ENCODE measurements at regions not wholly inside any gene's neighbourhood (a gene's known extent, or its start where the extent isn't known, plus 50 kb on each side); places are given as distances from the start of the nearest gene placed in this dataset.
"Not testable (repeated sequence)": the region's sequence is repeated elsewhere in the genome, so short reads cannot be mapped to it uniquely, and the experiment has no call there.

- DNase-seq (ENCODE audit: low read depth): no peak
- no peak overlapping the region for H3K4me3 ChIP-seq (ENCODE audit: control insufficient read depth, low read depth, low read length)
- no peak for TF ChIP-seq CTCF (IDR thresholded peaks at IDR 0.05; ENCODE audit: control insufficient read depth, insufficient read depth, low read depth, low read length, missing control alignments)
Observed at GRCh38 chr3:124336067-124336656, 344.2 kb upstream of the ROPN1 start.

GRCh38 chr3:124345845-124346244 lies 353.9 kb upstream of the ROPN1 start:
- no peak for DNase-seq (ENCODE audit: low read depth)
- no peak overlapping the region for H3K4me3 ChIP-seq (ENCODE audit: control insufficient read depth, low read depth, low read length)
- TF ChIP-seq CTCF (IDR thresholded peaks at IDR 0.05; ENCODE audit: control insufficient read depth, insufficient read depth, low read depth, low read length, missing control alignments): no peak

DNA sequence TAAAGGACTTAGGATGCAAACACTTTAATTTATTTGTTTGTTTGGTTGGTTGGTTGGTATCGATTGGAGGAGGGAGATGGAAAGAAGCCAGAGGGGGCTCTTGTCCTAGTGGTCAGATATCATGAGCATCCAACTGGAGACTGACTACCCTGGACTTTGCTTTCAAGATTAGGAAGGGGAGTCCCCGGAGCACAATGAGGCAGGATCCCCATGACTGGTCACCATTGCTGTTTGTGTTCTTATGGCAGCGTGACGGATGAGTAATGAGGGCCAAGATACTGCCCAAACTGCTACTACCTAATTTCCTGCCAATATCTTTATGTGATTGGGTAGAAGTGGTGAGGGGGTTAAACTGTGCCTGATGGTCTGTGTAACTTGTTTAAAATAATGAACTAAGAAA lies 354.6 kb upstream of the ROPN1 start:
- DNase-seq (ENCODE audit: low read depth): no peak
- TF ChIP-seq CTCF (IDR thresholded peaks at IDR 0.05; ENCODE audit: control insufficient read depth, insufficient read depth, low read depth, low read length, missing control alignments): no peak
- H3K4me3 ChIP-seq (ENCODE audit: control insufficient read depth, low read depth, low read length): no peak overlapping the region

DNA sequence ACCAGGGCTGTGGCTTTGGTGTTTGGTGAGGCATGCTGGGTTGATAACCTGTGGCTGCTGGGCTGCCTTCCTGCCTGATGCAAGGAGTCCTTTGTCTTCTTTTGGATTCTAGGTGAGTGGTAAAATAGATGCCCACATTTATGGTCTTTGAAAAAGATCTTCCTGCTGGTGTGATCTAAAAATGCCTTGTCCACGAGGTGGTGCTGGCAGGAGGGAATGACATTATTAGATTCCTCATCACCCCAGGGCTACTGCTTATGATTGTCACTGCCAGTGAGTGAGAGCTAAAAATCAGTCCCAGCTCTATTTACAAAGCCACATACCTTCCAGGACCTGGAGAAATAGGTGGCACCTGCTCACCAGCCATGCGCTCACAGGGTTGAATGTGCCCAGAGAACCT lies 355.5 kb upstream of the ROPN1 start:
- no peak for DNase-seq (ENCODE audit: low read depth)

DNA sequence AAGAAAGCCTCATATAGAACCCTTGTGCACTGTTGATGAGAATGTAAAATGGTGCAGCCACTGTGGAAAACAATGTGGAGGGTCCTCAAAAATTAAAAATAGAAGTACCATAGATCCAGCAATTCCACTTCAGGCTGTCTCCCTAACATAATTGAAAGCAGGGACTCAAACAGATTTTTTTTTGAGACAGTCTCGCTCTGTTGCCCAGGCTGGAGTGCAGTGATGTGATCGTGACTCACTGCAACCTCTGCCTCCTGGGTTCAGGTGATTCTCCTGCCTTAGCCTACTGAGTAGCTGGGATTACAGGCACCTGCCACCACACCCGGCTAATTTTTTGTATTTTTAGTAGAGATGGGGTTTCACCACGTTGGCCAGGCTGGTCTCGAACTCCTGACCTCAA lies 356.6 kb upstream of the ROPN1 start:
- not testable (repeated sequence) for DNase-seq (ENCODE audit: low read depth); H3K4me3 ChIP-seq (ENCODE audit: control insufficient read depth, low read depth, low read length)

More for the DNA sequence above, 355.5 kb upstream of the ROPN1 start:
- TF ChIP-seq CTCF (IDR thresholded peaks at IDR 0.05; ENCODE audit: control insufficient read depth, insufficient read depth, low read depth, low read length, missing control alignments): no peak
- no peak overlapping the region for H3K4me3 ChIP-seq (ENCODE audit: control insufficient read depth, low read depth, low read length)

DNA sequence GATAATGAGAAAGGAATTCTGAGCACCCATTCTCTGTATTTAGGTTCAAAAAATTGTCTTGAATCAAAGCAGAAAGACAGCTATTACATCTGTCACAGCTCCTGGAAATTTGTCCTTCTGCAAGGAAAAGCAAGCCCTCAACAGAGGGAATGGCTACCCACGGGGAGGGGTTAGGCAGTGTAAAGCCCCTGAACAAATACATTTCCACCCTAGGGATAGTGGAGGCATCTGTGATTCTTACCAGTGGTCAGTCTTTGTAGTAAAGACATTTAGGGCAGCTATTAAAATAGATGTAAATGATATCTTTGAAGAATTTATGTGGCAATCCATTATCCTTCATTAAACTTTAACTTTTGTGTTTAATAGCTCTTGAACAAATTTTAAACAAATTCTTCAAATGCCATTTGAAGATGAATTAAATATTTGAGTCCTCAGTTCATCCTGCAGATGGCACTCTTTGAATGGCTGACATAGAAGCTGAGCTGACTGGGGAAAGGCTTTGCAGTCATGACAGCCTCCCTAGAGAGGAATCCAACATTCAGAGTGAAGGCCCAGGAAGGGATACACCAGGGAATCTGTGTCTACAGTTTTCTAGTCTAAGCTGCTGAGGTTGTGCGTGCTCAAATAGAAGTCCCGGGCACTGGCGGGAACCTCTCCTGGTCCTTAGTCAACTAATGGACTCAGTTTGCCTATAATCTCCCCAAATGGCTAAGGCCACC lies 359.7 kb upstream of the ROPN1 start:
- peak; percentile 62 for TF ChIP-seq CTCF (IDR thresholded peaks at IDR 0.05; ENCODE audit: control insufficient read depth, insufficient read depth, low read depth, low read length, missing control alignments)
- peak; percentile 40 for DNase-seq (ENCODE audit: low read depth)

DNA sequence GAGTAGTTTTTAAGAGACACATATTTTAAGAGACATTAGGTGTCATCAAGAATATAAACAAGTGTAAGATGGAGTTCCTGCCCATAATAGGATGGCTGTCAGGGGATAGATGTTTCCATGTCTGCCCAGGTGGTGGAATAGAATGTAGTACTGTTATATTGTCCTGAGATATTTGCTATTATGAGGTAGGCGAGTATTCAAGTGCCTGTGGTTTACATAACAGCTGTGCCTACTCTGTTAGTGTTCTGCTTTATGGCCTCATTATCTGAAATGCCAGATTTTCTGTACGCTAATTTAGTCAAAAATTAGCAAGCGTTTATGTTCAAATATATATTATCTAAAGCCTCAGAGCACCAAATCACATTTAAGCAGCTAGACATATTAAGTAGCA lies 360.2 kb upstream of the ROPN1 start:
- no peak for DNase-seq (ENCODE audit: low read depth)
- no peak for TF ChIP-seq CTCF (IDR thresholded peaks at IDR 0.05; ENCODE audit: control insufficient read depth, insufficient read depth, low read depth, low read length, missing control alignments)
- no peak overlapping the region for H3K4me3 ChIP-seq (ENCODE audit: control insufficient read depth, low read depth, low read length)

More for the DNA sequence above, 359.7 kb upstream of the ROPN1 start:
- H3K4me3 ChIP-seq (ENCODE audit: control insufficient read depth, low read depth, low read length): no peak overlapping the region
